DMS53 treated with DMSO at 0.1 percent for 48 hours (cell line): ENCODE measurements at regions not wholly inside any gene's neighbourhood (a gene's known extent, or its start where the extent isn't known, plus 50 kb on each side); places are given as distances from the start of the nearest gene placed in this dataset.

Experiments used
- DNase-seq: peaks from one replicate; lab custom pipeline; 2025; ENCODE audit not compliant: unreplicated experiment; lab: John Stamatoyannopoulos, UW

GRCh38 chr15:47945872-47946650 lies 174.7 kb upstream of the SLC24A5 start:
- DNase-seq = no peak

- DNase-seq = no peak
These were observed 171.0 kb upstream of the SLC24A5 start for GRCh38 chr15:47949815-47950214.

- DNase-seq = no peak
These were observed 170.3 kb upstream of the SLC24A5 start for GRCh38 chr15:47950447-47950846.

GRCh38 chr15:47951781-47952180 lies 169.0 kb upstream of the SLC24A5 start:
- DNase-seq = no peak

- no peak for DNase-seq
These were observed 166.6 kb upstream of the SLC24A5 start for GRCh38 chr15:47954196-47954595.

GRCh38 chr15:47955021-47955420 lies 165.8 kb upstream of the SLC24A5 start:
- no peak for DNase-seq

GRCh38 chr15:47959617-47960413 lies 161.0 kb upstream of the SLC24A5 start:
- DNase-seq = no peak

- DNase-seq = no peak
These were observed 159.2 kb upstream of the SLC24A5 start for GRCh38 chr15:47961401-47962090.

- DNase-seq = no peak
These were observed 157.5 kb upstream of the SLC24A5 start for GRCh38 chr15:47963265-47963664.

- no peak for DNase-seq
These were observed 156.6 kb upstream of the SLC24A5 start for GRCh38 chr15:47964229-47964628.

GRCh38 chr15:47965297-47965696 lies 155.5 kb upstream of the SLC24A5 start:
- DNase-seq = no peak

- DNase-seq = no peak
These were observed 152.2 kb upstream of the SLC24A5 start for GRCh38 chr15:47968593-47968992.

- DNase-seq = peak; percentile 33
These were observed 149.2 kb upstream of the SLC24A5 start for GRCh38 chr15:47971637-47972036.

- DNase-seq = no peak
These were observed 148.1 kb upstream of the SLC24A5 start for GRCh38 chr15:47972738-47973137.

- DNase-seq = no peak
These were observed 146.1 kb upstream of the SLC24A5 start for GRCh38 chr15:47974724-47975123.

GRCh38 chr15:47975427-47975826 lies 145.4 kb upstream of the SLC24A5 start:
- no peak for DNase-seq

GRCh38 chr15:47983533-47983932 lies 137.3 kb upstream of the SLC24A5 start:
- no peak for DNase-seq

- DNase-seq = no peak
These were observed 135.2 kb upstream of the SLC24A5 start for GRCh38 chr15:47985568-47985967.

GRCh38 chr15:47987461-47987860 lies 133.3 kb upstream of the SLC24A5 start:
- DNase-seq = no peak

GRCh38 chr15:47987908-47988532 lies 132.8 kb upstream of the SLC24A5 start:
- peak; percentile 61 for DNase-seq

- no peak for DNase-seq
These were observed 132.2 kb upstream of the SLC24A5 start for GRCh38 chr15:47988564-47988963.
